ENCODE measurements at regions not wholly inside any gene's neighbourhood (a gene's known extent, or its start where the extent isn't known, plus 50 kb on each side); places are given as distances from the start of the nearest gene placed in this dataset.

DNA sequence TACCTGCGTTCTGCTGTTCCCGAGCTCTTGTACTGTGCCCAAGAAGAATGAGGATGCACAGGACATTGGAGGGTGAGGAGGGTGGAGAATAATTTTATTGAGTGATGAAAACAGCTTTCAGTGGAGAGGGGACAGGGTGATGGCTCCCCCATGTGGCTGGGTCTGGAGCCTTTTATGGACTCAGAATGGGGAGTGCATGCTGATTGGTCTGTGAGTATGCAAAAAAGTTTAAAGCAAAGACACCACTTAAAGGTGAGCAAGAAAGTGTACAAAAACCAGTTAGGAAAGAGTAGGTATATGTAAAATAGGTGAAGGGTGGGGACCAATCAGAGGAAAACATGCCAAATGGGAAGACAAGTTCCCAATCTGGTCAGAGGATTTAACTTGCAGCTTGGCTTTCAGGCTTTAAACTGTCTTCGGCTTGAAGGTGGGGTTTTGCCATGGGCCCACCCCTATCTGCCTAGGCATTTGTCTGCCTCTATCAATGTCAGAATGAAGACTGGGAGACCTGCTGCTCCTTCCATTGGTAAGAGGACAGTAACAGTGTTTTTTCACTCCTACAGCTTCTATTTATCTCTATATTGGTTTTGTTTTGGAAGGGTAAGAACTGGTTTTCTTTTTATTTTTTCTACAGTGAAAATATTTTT, 118.0 kb upstream of the RAI14 start:
- TF ChIP-seq POLR2AphosphoS5 (IDR thresholded peaks at IDR 0.05; ENCODE audit: low read depth, low read length) (no peak), TAF1 (IDR thresholded peaks at IDR 0.05; ENCODE audit: borderline replicate concordance, insufficient read depth, low read length) (no peak)
